H9 (cell line): ENCODE measurements at regions not wholly inside any gene's neighbourhood (a gene's known extent, or its start where the extent isn't known, plus 50 kb on each side); places are given as distances from the start of the nearest gene placed in this dataset.

Experiments
- DNase-seq: peaks from one replicate; pipeline ENCODE4 v3.0.0-alpha.2; 2017
- H2AFZ ChIP-seq: one replicate; pipeline ENCODE4 v1.6.1; 2013; ENCODE audit warnings: mild to moderate bottlenecking, low read length, control low read depth, moderate library complexity
- H2AK5ac ChIP-seq: 2 replicates; pipeline ENCODE4 v1.6.1; 2013; ENCODE audit warnings: low read length, control low read depth, mixed read lengths; ENCODE audit not compliant: insufficient read length
- H2BK120ac ChIP-seq: one replicate; pipeline ENCODE4 v1.6.1; 2013; ENCODE audit warnings: low read depth, mild to moderate bottlenecking, low read length, control low read depth, inconsistent platforms; ENCODE audit not compliant: poor library complexity, severe bottlenecking
- H2BK12ac ChIP-seq: 2 replicates; pipeline ENCODE4 v1.6.1; 2013; ENCODE audit warnings: low read length, control low read depth, mixed read lengths, low read depth; ENCODE audit not compliant: insufficient read length
- H2BK15ac ChIP-seq: 2 replicates; pipeline ENCODE4 v1.6.1; 2013; ENCODE audit warnings: low read depth, low read length, control low read depth
- H2BK20ac ChIP-seq: one replicate; pipeline ENCODE4 v1.6.1; 2013; ENCODE audit warnings: low read depth, mild to moderate bottlenecking, low read length, control low read depth, inconsistent platforms; ENCODE audit not compliant: poor library complexity, severe bottlenecking
- H2BK5ac ChIP-seq: 2 replicates; pipeline ENCODE4 v1.6.1; 2013; ENCODE audit warnings: low read length, control low read depth, mixed read lengths; ENCODE audit not compliant: insufficient read length
- H3K14ac ChIP-seq: 2 replicates; pipeline ENCODE4 v1.6.1; 2013; ENCODE audit warnings: low read length, control low read depth; ENCODE audit not compliant: insufficient read depth
- H3K18ac ChIP-seq: 2 replicates; pipeline ENCODE4 v1.6.1; 2013; ENCODE audit warnings: low read depth, mild to moderate bottlenecking, mixed read lengths, low read length, control low read depth; ENCODE audit not compliant: insufficient read length
- H3K23ac ChIP-seq: 2 replicates; pipeline ENCODE4 v1.6.1; 2013; ENCODE audit warnings: low read length, control low read depth, mixed read lengths, low read depth; ENCODE audit not compliant: insufficient read length
- H3K23me2 ChIP-seq: 2 replicates; pipeline ENCODE4 v1.6.1; 2013; ENCODE audit warnings: low read depth, mild to moderate bottlenecking, mixed read lengths, low read length, control low read depth; ENCODE audit not compliant: insufficient read length, poor library complexity, severe bottlenecking
- H3K27ac ChIP-seq: 2 replicates; pipeline ENCODE4 v1.5.1; 2013; ENCODE audit warnings: low read length, control low read depth, mixed read lengths, low read depth; ENCODE audit not compliant: insufficient read length
- H3K27me3 ChIP-seq: 2 replicates; pipeline ENCODE4 v1.6.1; 2013; ENCODE audit warnings: low read length, control low read depth, inconsistent platforms; ENCODE audit not compliant: insufficient read depth
- H3K4ac ChIP-seq: 2 replicates; pipeline ENCODE4 v1.6.1; 2013; ENCODE audit warnings: low read depth, mild to moderate bottlenecking, control low read depth, inconsistent platforms, low read length, moderate library complexity
- H3K4me1 ChIP-seq: 2 replicates; pipeline ENCODE4 v1.6.1; 2013; ENCODE audit warnings: low read length, control low read depth, inconsistent platforms; ENCODE audit not compliant: insufficient read depth
- H3K4me2 ChIP-seq: 2 replicates; pipeline ENCODE4 v1.6.1; 2013; ENCODE audit warnings: low read length, control low read depth, mixed read lengths; ENCODE audit not compliant: insufficient read length, insufficient read depth
- H3K56ac ChIP-seq: 2 replicates; pipeline ENCODE4 v1.6.1; 2013; ENCODE audit warnings: low read depth, mild to moderate bottlenecking, mixed read lengths, low read length, control low read depth; ENCODE audit not compliant: insufficient read length
- H3K79me1 ChIP-seq: 2 replicates; pipeline ENCODE4 v1.6.1; 2013; ENCODE audit warnings: low read depth, mild to moderate bottlenecking, moderate library complexity, low read length, control low read depth, inconsistent platforms; ENCODE audit not compliant: insufficient read depth, poor library complexity, severe bottlenecking
- H3K79me2 ChIP-seq: 2 replicates; pipeline ENCODE4 v1.6.1; 2013; ENCODE audit warnings: low read length, control low read depth, inconsistent platforms; ENCODE audit not compliant: insufficient read depth
- H3K9ac ChIP-seq: 2 replicates; pipeline ENCODE4 v1.6.1; 2013; ENCODE audit warnings: low read length, control low read depth, mixed read lengths; ENCODE audit not compliant: insufficient read length; ENCODE audit errors: extremely low read depth
- H3K9me3 ChIP-seq: one replicate; pipeline ENCODE4 v1.6.1; 2013; ENCODE audit warnings: low read depth, low read length, inconsistent platforms; ENCODE audit not compliant: control insufficient read depth
- H3T11ph ChIP-seq: one replicate; pipeline ENCODE4 v1.6.1; 2013; ENCODE audit warnings: mild to moderate bottlenecking, low read length, control low read depth, inconsistent platforms
- H4K20me1 ChIP-seq: one replicate; pipeline ENCODE4 v1.6.1; 2013; ENCODE audit not compliant: control insufficient read depth, insufficient read length, insufficient read depth
- H4K5ac ChIP-seq: 2 replicates; pipeline ENCODE4 v1.6.1; 2013; ENCODE audit warnings: low read depth, mild to moderate bottlenecking, mixed read lengths, low read length, control low read depth; ENCODE audit not compliant: insufficient read length
- H4K8ac ChIP-seq: replicated peaks from 2 replicates; pipeline ENCODE4 v1.6.1; 2013; ENCODE audit warnings: low read length, control low read depth, mixed read lengths, low read depth; ENCODE audit not compliant: insufficient read length
- H4K91ac ChIP-seq: 2 replicates; pipeline ENCODE4 v1.6.1; 2013; ENCODE audit warnings: low read depth, mild to moderate bottlenecking, moderate library complexity, mixed read lengths, low read length, control low read depth; ENCODE audit not compliant: insufficient read length
- H3K27ac Mint-ChIP-seq, 3 experiments: 2 replicates in 2 of 3; 3 replicates in 1 of 3; pipeline ENCODE4 v1.8.0; 2020 to 2021; ENCODE audit warnings: mixed read lengths in 3 of 3, mild to moderate bottlenecking in 1 of 3, moderate library complexity in 1 of 3
- H3K27me3 Mint-ChIP-seq: 2 replicates; pipeline ENCODE4 v1.8.0; 2021; ENCODE audit warnings: low read depth, mild to moderate bottlenecking, moderate library complexity, mixed read lengths
- H3K36me3 Mint-ChIP-seq, 3 experiments: 2 replicates in 2 of 3; 3 replicates in 1 of 3; pipeline ENCODE4 v1.8.0; 2020 to 2021; ENCODE audit warnings: low read depth in 3 of 3, mixed read lengths in 3 of 3; ENCODE audit not compliant: insufficient read depth in 1 of 3
- H3K4me1 Mint-ChIP-seq, 2 experiments: 2 replicates each; pipeline ENCODE4 v1.8.0; 2020; ENCODE audit warnings: mixed read lengths in 2 of 2
- H3K4me3 Mint-ChIP-seq, 2 experiments: 2 replicates in 1 of 2; 3 replicates in 1 of 2; pipeline ENCODE4 v1.8.0; 2020 to 2021; ENCODE audit warnings: mild to moderate bottlenecking in 2 of 2, mixed read lengths in 2 of 2, moderate library complexity in 1 of 2
- H3K9me3 Mint-ChIP-seq, 2 experiments: 2 replicates in 1 of 2; 3 replicates in 1 of 2; pipeline ENCODE4 v1.8.0; 2020; ENCODE audit warnings: mild to moderate bottlenecking in 2 of 2, mixed read lengths in 2 of 2, moderate library complexity in 1 of 2
- CTCF ChIP-seq: fragments of 200-600 bp; sonication (generic); conservative IDR thresholded peaks from 3 replicates; pipeline ENCODE4 v1.8.0; 2021; ENCODE audit warnings: antibody characterized with exemption, mild to moderate bottlenecking
- whole genome bisulfite sequencing: extraction: QIAGEN DNeasy Blood & Tissue Kit; methylation state at CpG from one replicate; pipeline ENCODE4 v1.1.7; 2013; ENCODE audit warnings: missing lambda C conversion rate, low lambda C conversion rate, mixed read lengths; ENCODE audit not compliant: insufficient read length; ENCODE audit errors: extremely low coverage; 5-methylcytosine and 5-hydroxymethylcytosine counted together

GRCh38 chr2:5472673-5473072 is 219.5 kb upstream of the SOX11 start:
- no peaks in the 10 kb centered on the region; the same call in 1 of the 2 replicates for H3K27me3 Mint-ChIP-seq
- Histone ChIP-seq H3K4ac (no peak overlapping the region), H3K56ac (no peak overlapping the region), H3K4me2 (no peak overlapping the region), H2BK20ac (no peak overlapping the region), H2BK5ac (no peak overlapping the region), H3K18ac (no peak overlapping the region), H3K9me3 (no peaks in the 10 kb centered on the region), H2BK12ac (no peak overlapping the region), H3K27ac (no peak overlapping the region), H4K91ac (no peak overlapping the region), H3K27me3 (no peaks in the 10 kb centered on the region), H2AK5ac (no peak overlapping the region), H3K14ac (no peak overlapping the region), H2BK120ac (no peak overlapping the region), H2BK15ac (no peak overlapping the region), H4K8ac (no peak overlapping the region), H3K23ac (no peak overlapping the region), H3K4me1 (no peaks in the 10 kb centered on the region), H3K9ac (no peak overlapping the region), H4K20me1 (no peaks in the 10 kb centered on the region), H2AFZ (no peak overlapping the region), H3T11ph (no peak overlapping the region), H3K79me2 (no peaks in the 10 kb centered on the region), H3K23me2 (no peaks in the 10 kb centered on the region), H3K79me1 (no peaks in the 10 kb centered on the region), H4K5ac (no peak overlapping the region)
- DNase-seq, result no peak
- H3K4me1 Mint-ChIP-seq, result peaks cover 6 to 7% of the 10 kb centered on the region in 2 experiments
- H3K9me3 Mint-ChIP-seq, result no peaks in the 10 kb centered on the region
- no peak for TF ChIP-seq CTCF
- no peaks in the 10 kb centered on the region; a peak in 1 of 7 replicates for H3K36me3 Mint-ChIP-seq
- H3K4me3 Mint-ChIP-seq, result no peak overlapping the region
- no peak overlapping the region for H3K27ac Mint-ChIP-seq
- no CpG with 5 or more reads among the region's 4 CpGs for WGBS
